ENCODE measurements at regions not wholly inside any gene's neighbourhood (a gene's known extent, or its start where the extent isn't known, plus 50 kb on each side); places are given as distances from the start of the nearest gene placed in this dataset.
A peak's percentile ranks its signal among the peaks of the same experiment; 100 is the strongest.

DNA sequence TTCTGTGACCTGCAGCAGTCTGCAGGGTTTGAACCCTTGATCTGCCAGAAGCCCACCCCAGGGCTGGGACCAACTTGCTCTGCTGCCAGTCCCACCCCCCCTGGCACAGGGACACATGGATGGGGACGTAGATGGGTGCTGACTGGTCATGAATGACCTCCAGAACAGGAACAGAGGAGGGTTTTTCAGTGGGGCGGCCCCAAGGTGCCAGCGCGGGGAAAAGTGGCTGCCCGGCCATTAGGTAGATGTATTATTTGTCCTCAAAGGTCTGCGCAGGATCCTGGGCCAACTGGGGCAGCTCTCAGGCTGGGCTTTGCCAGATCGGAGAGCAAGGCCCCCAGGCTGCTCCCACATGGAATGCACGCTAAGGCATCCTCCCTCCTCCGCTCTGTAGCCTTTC is 265.2 kb upstream of the TNRC6C start:
- TF ChIP-seq, protein P1, sequence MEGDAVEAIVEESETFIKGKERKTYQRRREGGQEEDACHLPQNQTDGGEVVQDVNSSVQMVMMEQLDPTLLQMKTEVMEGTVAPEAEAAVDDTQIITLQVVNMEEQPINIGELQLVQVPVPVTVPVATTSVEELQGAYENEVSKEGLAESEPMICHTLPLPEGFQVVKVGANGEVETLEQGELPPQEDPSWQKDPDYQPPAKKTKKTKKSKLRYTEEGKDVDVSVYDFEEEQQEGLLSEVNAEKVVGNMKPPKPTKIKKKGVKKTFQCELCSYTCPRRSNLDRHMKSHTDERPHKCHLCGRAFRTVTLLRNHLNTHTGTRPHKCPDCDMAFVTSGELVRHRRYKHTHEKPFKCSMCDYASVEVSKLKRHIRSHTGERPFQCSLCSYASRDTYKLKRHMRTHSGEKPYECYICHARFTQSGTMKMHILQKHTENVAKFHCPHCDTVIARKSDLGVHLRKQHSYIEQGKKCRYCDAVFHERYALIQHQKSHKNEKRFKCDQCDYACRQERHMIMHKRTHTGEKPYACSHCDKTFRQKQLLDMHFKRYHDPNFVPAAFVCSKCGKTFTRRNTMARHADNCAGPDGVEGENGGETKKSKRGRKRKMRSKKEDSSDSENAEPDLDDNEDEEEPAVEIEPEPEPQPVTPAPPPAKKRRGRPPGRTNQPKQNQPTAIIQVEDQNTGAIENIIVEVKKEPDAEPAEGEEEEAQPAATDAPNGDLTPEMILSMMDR (IDR thresholded peaks at IDR 0.05; ENCODE audit: extremely low read depth, insufficient read depth, missing control alignments), result no peak
- peak; percentile 5 for DNase-seq (ENCODE audit: low spot score)
- in situ Hi-C loops (cut with MboI; ENCODE audit: low pct_unique_long_range_greater_than_20kb, low sequenced_read_pairs, unreplicated experiment), result no loop called here

- in situ Hi-C loops (cut with MboI; ENCODE audit: low pct_unique_long_range_greater_than_20kb, low sequenced_read_pairs, unreplicated experiment), result no loop called here
- peak; percentile 3 for DNase-seq (ENCODE audit: low spot score)
- TF ChIP-seq, protein P1 (IDR thresholded peaks at IDR 0.05; ENCODE audit: extremely low read depth, insufficient read depth, missing control alignments), result no peak
These were observed 264.7 kb upstream of the TNRC6C start for GRCh38 chr17:77693776-77694175.

DNA sequence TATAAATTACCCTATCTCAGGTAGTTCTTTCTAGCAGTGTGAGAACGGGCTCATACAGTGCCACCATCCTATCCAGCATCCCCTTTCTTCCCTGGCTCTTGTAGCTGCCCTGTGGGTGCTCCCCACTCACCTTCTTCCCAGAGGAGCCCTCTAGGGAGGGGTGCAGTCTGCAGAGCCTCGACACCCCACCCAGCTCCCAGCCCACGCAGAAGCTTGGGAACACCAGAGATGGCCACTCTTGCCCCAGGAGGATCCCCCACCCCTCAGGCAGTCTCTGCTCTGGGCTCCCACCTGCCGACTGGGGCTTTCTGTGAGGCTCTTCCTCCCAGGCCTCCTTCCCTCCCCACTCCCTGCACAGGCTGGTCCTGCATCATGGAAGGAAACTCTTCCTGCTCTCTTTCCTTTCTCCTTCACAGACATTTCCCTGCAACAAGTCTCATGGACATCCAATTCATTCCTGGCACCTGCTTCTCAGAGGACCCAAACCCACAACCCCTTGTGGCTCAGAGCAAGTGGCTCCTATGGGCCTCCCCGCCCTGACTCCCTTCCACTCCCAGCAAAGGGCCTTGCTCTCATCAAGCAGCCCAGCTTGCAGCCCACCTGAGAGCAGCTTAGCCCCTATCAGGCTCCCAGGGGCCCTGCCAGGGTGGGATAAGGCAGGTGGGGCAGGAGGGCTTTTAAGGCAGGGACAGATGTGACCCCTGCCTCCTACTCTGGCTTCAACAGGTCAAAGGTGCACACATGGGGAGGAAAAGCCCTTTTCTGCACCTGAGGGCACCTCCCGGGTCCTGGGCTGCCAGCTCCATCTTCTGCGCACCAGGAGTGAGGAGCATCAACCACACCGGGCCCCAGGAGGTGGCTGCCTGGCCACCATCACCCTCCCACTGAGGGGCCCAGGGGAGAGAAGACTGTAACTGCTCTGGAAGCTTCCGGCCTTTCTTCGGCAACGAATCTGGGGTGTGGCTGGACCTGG is 263.8 kb upstream of the TNRC6C start:
- TF ChIP-seq, protein P1 (IDR thresholded peaks at IDR 0.05; ENCODE audit: extremely low read depth, insufficient read depth, missing control alignments), result no peak
- peak; percentile 12 for DNase-seq (ENCODE audit: low spot score)
- in situ Hi-C loops (cut with MboI; ENCODE audit: low pct_unique_long_range_greater_than_20kb, low sequenced_read_pairs, unreplicated experiment), result no loop called here

DNA sequence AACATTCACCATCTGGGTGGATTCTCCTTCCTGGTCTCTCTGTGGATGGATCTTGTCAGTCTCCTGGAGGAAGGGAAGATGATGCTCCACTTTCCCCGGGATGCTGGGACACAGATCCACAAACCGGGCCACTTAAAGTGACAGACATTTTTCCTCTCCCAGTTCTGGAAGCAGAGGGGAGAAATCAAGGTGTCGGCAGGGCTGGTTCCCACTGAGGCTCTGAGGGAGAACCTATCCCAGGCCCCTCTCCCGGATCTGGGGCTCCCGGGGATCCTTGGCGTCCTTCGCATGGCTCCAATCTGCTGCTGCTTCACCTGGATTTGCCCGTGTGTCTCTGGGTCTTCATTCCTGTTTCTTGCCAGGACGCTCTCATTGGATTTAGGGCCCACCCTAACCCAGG is 263.1 kb upstream of the TNRC6C start:
- peak; percentile 10 for DNase-seq (ENCODE audit: low spot score)
- in situ Hi-C loops (cut with MboI; ENCODE audit: low pct_unique_long_range_greater_than_20kb, low sequenced_read_pairs, unreplicated experiment), result no loop called here
- TF ChIP-seq, protein P1 (IDR thresholded peaks at IDR 0.05; ENCODE audit: extremely low read depth, insufficient read depth, missing control alignments), result no peak

- TF ChIP-seq, protein P1 (IDR thresholded peaks at IDR 0.05; ENCODE audit: extremely low read depth, insufficient read depth, missing control alignments), result no peak
- in situ Hi-C loops (cut with MboI; ENCODE audit: low pct_unique_long_range_greater_than_20kb, low sequenced_read_pairs, unreplicated experiment), result no loop called here
- DNase-seq (ENCODE audit: low spot score), result peak; percentile 9
These were observed 262.3 kb upstream of the TNRC6C start for GRCh38 chr17:77696151-77696720.

DNA sequence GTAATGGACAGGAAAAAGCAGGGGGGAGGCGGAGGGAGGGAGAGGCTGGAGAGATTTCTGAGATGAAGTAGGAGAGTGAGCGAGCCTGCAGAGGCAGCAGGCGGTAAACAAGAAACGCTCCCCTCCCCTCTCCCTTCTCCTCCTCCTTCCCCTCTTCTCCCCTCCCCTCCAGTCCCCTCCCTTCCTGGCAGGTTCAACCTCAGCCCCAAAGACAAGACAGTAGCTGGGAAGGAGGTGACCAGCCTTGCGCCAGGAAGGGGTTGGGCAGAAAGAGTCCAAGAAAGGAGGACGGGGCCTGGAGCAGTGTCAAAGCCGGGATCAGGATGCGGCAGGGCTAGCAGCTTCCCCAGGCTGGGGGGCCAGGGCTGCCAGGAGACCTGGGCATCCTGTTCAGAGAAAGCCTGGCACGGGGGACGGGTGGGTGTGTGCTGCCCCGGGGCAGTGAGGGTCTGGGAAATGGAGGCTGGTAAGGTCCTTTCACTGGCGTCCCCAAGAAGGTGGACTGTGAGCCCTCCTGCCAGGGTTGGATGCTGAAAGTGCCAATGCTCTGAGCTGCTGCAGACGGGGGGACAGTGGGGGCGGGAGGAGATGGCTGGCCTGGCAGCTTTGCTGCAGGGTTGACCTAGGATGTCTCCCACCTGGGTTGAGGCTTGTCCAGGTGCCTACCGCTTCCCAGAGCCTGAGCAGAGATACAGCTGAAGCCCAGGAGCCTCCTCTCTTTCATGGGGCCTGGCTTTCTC is 261.6 kb upstream of the TNRC6C start:
- DNase-seq (ENCODE audit: low spot score), result peak; percentile 5
- in situ Hi-C loops (cut with MboI; ENCODE audit: low pct_unique_long_range_greater_than_20kb, low sequenced_read_pairs, unreplicated experiment), result no loop called here
- TF ChIP-seq, protein P1 (IDR thresholded peaks at IDR 0.05; ENCODE audit: extremely low read depth, insufficient read depth, missing control alignments), result no peak

Measured in GM13977 (cell line).